ENCODE measurements at regions not wholly inside any gene's neighbourhood (a gene's known extent, or its start where the extent isn't known, plus 50 kb on each side); places are given as distances from the start of the nearest gene placed in this dataset.

GRCh38 chr9:80143899-80144298, 572.1 kb downstream of the TLE4 start:
- TF ChIP-seq CTCF (IDR thresholded peaks at IDR 0.05) (no peak), EZH2 (IDR thresholded peaks at IDR 0.05) (no peak), EZH2phosphoT487 (IDR thresholded peaks at IDR 0.05) (no peak)

All from neural progenitor cell (in vitro differentiated cells).